ENCODE measurements at regions not wholly inside any gene's neighbourhood (a gene's known extent, or its start where the extent isn't known, plus 50 kb on each side); places are given as distances from the start of the nearest gene placed in this dataset.
"Not testable (repeated sequence)": the region's sequence is repeated elsewhere in the genome, so short reads cannot be mapped to it uniquely, and the experiment has no call there.

DNA sequence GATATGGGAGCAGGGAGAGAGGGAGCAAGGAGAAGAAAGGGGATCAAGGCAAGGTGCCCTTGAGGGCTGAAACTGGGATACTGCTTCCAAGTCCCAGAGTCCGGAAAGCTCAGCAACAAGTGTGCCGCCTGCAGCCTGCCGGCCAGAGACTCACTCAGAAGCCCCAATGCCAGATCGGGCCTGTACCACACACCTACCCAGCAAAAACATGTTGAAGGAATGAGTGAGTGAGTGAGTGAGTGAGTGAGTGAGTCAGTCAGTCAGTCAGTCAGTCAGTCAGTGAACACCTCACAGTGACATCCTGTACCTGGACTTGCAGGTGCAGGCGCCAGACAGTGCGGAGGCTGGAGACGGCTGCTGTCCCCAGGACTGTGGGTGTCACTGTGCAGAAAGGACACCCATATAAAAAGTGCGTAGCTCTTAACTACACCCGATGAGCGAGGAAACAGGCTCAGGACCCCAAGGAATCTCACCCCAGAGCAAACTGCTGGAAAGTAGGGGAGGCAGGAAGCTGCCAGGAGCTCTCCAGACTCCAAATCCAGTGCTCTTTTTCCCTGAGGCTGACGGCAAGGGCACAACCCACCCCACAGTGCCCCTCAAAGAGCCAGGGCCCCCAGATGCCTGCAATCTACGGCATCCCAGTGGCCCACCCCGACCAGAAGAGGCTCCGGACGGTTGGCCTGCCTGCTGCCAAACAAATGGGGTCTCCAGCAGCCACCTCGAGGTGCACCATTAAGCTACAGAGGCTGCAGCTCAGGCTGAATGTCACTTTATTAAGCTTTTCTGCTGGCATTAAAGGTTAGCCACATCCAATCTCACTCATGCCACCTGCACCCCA, 261.7 kb downstream of the NPHP4 start:
- no peak for DNase-seq

DNA sequence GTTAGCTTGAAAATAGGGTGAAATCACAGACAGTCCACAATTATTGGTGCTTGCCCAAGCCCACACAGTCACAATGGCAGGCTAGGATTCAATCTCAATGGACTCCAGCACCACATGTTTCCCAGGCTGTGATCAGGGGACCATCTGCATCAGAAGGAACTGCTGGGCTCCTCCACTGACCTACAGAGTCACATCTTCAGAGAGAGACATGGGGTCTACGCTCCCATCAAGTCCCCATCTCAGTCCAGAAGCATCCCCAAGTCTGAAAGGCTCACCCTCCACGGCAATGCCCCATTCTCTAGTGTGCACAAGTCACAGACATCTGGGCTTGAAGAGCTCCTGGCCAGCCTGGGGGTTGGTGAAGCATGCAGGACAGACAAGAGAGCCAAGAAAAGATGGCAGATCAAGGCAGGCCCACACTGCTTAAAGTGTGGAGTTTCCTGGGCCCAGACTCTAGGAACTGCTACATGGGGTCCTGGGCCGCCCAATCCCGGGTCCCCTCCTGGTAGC, 262.5 kb downstream of the NPHP4 start:
- DNase-seq = no peak

DNA sequence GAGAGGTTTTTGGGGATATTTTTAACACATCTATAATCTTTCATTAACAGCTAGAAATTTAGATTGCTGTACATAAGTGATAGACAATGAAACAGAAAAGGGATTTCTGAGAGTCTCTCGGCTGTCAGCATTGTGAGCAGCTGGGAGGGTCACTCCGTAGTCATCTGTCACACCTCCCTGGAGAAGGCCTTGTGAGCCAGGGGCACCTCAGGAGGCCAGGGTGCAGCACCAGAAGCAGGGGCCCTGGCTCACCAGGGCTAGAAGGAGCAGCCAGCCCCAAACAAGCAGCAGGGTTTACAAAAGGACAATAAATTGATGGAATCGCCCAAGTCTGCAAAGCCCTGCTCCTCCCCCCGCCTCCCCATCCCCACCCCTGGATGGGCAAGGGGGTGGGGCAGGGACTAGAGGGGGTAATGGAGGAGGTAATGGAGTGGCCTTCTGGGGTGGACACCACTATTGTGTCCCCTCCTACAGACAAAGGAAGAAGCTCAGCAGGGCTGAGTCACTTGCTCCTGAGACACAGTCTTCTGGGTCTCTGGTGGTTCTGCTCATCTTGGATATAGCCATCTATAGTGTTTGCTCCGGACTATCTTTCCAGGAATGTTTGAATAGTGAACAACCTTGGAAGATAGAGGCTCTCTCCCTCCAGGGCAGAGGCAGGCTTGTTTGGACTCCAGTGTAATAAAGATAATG, 263.4 kb downstream of the NPHP4 start:
- DNase-seq = no peak

DNA sequence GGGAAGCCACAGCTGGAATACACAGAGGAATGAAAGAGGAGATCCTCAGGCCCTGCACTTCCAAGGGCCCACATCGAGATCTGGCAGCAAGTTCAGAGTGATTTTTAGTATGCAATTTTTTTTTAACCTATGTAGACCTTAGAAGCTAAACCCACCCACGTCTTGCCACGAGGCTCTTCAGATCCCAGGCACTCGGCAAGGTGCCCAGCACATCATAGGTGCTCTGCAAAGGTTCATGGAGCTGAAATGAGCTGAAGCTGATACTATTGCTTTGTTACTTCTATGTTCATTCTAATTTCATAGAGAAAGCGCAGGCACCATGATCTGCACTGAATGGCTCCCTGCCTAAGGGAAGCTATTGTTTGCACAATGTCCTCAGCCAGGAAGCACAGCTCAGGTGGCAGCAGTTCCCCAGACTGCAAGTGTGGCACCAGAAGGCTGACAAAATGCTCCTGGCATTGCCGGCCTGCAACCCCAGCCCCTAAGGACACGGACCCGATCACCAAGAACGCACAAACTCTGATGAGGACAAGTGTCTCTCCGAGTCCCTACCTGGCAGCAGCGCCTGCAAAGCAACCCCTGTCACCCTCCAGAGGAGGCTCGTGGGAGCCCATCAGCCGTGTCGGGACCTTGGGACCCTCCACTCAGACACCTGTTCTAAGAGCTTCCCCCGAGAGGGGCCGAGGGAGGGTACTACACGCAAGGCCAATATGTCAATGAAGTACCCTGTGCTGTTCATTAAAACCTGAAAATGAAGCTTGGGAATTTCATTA, 264.2 kb downstream of the NPHP4 start:
- no peak for DNase-seq

DNA sequence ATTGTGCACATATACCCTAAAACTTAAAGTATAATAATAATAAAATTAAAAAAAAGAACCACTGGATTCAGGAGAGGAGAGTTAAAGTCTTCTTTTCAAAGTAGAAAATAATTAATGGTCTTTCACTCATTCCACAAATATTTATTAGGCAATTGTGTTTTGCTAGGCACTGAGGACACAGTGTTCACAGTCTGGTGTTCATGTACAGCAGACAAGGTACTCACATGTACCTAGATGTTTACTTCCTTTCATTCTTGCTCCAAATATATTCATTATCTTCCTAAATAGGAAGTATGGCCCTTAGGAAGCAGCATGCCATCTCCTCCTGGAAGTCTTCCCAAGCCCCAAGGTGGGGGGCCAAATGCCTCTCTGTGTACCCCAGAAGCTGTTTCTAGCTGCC, 265.0 kb downstream of the NPHP4 start:
- DNase-seq = no peak

DNA sequence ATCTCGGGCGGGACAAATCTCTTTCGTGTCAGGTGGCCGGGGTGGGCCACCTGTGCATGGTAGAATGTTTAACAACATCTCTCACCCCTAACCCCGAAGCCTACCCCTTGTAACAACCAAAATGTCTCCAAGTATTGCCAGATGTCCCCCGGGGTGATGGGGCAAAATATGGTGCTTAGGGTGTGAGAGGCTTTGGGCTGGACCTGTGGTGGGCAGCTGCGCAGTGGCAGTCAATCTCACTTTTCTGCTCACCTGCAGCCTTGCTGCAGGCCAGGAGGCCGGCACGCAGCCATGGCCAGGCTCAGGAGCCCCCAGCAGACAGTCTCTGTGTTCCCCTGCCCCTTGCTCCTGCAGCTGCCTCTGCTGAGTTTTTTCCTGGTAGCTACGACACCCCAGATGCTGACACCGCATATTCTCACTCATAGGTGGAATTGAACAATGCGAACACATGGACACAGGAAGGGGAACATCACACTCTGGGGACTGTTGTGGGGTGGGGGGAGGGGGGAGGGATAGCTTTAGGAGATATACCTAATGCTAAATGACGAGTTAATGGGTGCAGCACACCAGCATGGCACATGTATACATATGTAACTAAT, 265.5 kb downstream of the NPHP4 start:
- not testable (repeated sequence) for DNase-seq

DNA sequence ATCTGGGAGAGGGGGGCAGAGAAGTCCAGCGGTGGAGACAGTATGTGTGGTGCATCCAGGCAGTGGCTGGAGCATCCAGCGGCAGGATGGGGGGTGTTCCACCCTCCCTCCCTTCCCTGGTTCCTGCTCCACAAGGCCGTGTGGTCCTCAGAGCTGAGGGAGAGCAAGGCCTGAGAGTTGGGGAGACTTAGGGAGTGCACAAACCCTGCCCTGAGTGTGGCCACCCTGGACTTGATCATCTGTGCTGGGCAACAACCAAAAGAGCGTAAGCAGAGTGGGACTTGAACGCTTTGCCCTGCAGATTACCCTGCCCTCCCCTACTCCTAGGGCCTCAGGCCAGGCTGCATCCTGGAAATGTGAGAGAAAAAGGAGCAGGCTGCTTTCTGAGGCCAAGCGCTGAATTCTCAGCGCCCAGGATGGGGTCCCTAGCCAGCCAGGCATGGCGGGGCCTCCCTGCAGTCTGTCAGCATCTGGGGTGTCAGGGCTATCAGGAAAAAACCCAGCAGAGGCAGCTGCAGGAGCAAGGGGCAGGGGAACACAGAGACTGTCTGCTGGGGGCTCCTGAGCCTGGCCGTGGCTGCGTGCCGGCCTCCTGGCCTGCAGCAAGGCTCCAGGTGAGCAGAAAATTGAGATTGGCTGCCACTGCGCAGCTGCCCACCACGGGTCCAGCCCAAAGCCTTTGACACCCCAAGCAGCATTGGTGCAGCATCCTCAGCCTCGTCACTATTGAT, 266.2 kb downstream of the NPHP4 start:
- DNase-seq = no peak

DNA sequence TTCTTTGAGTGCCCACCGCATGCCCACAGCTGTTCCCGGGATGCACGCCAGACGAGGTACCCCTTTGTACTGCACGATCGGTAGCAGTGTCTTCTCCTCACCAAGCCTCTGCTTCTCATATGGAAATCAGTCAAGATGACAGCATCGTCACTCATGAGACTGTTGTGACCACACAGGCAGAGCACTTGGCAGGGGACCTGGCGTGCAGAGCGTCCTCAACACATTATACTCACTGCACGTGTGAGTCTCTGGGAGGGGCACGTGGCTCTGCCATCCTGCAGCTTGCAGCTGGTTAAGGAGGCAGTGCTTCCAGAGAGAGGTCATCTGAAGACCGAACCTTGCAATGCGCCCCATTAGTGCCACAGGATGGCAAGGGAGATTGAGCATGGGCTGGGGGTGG, 266.8 kb downstream of the NPHP4 start:
- DNase-seq = no peak

DNA sequence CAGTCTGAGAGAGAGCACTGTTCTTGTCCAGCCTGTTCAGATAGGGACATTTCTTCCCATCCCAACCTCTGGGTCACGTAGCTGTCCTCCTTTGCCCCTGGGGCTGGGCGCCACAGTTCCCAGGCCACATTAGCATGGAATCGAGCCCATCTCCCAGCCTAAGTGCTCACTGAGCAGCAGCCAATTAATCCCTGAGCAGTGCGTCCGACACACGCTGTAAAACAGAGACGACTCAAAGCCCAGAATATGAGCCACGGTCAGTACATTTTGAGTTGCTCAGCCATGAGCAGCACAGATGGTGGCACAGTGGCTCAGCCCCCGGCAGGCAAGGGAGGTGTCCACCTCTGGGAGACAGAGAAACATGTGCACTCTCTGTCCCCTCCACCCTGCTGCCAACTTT, 267.4 kb downstream of the NPHP4 start:
- DNase-seq = no peak

DNA sequence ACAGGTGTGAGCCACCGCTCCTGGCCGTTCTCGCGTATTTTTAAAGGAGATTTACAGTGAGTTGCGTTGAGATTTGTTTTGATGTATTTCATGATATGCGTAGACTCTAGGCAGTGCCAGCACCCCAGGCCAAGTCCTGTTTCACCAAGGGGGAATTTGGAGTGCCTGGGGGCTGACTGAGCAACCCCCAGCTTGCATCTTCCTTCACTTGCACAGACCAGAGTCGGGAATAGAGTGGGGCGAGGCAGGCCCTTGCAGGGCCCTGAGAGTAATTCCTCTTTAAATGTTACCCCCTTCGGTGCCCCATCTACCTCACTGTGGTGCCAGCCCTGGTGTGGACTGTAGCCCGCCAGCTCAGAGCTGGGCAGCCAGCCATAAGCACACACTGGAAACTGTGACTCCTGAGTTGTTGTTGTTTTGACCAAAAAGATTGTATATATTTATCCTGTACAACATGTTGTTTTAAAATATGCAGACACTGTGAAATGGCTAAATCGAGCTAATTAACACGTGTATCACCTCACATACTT, 269.5 kb downstream of the NPHP4 start:
- no peak for DNase-seq

DNA sequence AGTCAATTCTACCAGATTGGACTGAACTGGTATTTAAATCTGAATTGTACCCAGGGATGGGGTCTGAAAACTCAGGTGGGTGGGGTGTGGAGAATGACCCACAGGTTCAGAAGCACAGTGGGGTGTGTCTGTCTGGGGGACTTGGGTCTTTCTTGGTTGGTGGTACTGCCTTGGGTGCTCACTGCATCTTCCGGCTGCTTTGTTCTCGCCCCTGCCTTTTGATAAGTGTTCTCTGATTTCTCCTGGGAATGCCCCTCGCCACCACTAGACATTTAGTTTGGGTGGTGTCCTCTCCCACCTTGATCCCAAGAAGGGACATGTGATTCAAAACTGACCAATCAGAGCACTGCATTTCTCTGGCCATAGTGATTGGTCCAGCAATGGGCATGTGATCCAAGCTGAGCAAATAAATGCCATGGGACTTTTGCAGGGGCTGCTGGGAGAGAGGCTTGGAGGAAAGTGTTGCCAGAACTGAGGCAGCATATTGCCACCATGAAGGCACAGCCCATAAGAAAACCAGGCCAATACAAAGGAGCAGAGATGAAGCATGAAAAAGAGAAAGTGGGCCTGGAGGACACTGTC, 270.5 kb downstream of the NPHP4 start:
- DNase-seq = no peak

DNA sequence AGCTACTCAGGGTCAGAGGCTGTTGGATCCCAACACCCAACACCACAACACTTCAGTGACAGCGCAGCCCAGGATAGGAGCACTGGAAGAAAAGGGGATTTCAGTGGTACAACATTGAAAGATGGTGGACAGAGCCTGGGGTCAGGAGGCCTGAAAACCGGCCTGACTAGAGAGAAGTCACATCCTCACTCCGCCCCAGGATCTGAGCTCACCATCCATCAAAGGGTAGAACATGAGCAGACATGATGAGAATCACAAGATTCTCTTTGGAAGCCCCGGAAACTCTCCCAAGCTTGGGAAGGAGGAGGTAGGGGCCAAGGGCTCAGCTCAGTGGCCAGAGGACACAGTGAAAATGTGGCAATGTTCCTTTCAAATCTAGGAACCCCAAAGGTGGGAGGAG, 271.3 kb downstream of the NPHP4 start:
- no peak for DNase-seq

DNA sequence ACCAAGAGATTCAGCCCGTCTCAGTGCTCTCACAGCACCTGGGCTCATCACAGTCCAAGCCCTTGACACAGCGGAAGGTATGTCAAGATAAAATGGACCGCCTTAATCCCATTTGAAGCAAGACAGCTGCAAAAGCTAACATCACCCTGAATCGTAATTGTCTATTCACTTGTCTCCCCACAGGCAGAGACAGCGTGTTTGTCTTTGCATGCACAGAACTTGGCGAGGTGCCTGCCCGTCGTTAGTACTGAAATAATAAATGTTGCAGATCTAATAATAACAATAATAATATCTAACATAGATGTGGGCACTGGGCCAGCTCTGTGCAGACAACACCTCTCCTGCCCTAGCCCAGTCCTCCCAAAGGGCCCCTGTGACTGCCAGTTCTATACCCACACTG, 271.7 kb downstream of the NPHP4 start:
- DNase-seq = no peak

DNA sequence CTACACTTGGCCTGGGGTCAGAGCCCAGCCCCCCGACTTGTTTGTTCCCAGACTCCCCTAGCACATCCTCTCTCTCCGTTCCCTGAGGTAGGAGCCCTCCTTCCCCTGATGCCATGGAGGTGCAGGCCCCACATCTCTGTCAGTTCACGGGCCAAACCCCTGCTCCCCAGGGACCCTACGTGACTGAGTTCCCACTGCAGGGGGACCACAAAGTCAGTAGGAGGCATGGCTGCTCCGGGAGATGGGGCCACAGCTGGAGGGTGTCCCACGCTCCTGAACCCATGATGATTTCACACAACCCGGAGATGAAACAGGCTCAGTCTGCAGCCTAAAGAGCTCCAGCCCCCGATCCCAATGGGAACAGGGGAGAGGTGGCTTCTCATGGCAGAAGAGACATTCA, 272.2 kb downstream of the NPHP4 start:
- DNase-seq = no peak

DNA sequence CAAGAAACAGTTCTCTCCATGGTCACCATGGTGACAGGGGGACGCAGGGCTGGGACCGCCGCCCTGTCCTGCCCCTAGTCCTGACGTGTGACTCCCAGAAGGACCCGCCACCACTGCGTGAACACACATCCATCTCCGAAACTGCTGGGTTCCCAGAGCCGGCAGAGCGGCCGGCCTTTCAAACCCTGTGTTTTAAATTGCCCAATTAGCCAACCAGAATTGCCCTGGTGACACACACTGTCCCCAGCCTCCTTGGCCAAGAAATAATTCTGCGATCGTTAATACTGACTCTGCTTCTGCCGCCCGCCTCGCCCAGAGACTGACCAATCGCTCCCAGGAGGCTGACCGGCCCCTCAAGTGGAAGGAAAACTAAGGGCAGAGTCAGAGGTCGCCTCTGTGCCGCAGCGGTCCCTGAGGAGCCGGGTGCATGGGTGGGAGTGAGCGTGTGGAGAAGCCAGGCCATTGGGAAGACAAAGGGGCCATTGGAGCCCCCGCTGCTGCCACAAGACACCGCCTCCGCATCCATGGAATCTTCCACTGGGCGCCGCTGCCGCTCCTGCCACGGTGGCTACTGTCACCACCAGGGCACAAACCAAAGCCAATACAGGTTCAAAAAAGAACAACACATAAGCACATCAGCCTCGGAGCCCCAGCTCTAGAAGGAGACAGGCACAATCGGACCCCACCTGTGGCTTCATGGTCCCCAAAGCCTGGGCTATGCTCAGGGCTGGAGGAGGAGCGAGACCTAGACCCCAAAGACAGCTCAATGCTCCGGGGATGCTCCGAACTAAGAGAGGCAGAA, 273.2 kb downstream of the NPHP4 start:
- DNase-seq = no peak

DNA sequence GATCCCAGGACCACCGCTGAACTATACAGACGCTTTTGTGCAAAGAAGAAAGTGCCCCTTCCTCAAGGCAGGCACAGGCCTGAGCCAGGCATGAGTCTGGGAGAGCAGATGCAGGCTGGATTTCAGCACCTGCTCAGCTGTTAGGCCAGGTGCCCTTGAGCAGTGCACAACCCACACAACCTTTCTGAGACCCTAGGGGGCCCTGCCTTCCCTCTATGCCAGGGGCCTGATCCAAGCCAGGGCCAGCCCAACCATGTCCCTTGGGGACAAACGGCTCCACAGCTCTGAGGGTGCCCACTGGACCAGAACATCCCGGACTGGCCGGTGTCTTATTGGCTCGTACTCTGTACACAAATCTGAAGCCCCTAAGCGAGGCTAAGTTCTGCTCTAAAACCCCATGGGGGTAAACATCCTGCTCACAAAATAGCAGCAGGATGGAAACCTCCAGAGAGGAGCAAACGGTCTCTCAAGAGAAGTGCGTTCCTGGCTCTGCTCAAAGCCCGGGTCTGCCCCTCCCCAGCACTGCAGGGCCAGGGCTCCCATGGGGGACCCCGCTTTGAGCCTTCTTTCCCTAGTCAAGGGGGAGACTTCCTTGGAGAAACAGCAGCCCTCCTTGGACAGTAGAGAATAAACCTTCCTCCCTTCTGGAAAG, 275.1 kb downstream of the NPHP4 start:
- no peak for DNase-seq

DNA sequence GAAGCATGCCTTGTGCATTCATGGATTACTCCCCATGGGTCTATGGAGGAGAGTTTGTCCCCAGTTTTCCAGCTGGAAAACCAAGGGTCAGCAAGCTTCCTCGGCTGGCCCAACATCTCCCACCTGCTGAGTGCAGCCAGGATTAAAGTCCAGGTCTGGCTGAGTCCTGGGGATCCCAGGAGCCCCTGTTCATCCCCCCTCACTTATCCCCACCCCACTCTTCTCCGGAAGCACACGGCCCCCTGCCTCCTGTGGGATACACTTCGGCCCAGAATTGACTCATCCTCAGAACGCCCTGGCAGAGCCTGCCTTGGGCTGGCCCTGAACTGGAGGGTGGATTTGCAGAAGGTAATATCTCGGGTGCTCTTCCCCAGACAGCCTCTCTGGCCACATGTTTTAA, 276.1 kb downstream of the NPHP4 start:
- DNase-seq = no peak

DNA sequence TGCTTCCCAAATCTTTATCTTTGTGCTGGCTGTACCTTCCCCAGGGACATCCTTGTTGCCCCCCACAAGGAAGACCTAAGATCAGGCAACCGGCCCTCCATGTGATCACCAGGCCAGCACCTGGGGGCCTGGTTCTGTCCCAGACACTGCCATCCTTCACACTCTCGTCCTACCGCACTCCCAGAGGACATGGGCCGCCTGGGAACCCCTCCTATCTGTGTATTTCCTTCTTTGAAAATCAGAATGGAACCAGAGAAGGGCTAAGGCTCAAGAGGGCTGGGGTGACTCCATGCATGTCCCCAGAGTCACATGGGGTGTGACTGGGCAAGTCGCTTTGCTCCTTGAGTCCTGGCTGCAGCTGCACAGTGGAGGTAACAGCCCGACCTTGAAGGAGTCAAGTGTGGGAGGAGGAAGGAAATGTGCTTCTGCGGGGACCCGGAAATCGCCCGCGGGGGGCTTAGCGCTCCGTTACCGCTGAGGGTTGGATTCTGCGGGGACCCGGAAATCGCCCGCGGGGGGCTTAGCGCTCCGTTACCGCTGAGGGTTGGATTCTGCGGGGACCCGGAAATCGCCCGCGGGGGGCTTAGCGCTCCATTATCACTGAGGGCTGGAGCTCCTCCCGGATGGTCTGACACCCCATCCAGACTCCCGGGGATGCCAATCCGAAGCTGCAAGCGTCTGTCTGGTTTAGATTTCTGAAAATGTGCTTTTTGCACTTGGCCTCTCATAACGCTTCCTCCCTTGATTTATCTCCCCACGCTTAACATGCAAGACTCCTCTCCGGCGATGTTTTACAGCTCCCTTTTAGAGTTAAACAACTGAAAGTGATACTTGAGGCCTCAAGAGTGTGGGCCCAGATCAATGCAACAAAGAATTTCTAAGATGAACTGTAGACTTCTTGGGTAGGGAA, 278.9 kb downstream of the NPHP4 start:
- no peak for DNase-seq

DNA sequence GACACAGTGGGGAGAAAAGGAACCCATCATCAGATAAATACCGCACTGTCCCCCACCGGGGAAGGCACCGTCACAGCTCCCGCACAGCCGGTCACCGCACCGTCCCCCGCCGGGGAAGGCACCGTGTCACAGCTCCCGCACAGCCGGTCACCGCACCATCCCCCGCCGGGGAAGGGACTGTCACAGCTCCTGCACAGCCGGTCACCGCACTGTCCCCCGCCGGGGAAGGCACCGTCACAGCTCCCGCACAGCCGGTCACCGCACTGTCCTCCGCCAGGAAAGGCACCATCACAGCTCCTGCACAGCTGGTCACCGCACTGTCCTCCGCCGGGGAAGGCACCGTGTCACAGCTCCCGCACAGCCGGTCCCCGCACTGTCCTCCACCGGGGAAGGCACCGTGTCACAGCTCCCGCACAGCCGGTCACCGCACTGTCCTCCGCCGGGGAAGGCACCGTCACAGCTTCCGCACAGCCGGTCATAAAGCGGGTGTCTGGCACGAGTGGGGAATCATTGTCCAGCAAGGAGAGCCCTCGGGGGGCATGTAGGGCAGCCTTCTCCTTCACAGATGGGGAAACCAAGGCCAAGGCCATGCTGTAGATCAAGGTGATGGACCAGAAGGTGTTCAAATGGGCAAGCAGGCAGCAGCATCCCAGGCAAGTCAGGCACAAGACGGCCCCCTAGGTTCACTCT, 280.1 kb downstream of the NPHP4 start:
- DNase-seq = no peak
